ENCODE measurements at regions not wholly inside any gene's neighbourhood (a gene's known extent, or its start where the extent isn't known, plus 50 kb on each side); places are given as distances from the start of the nearest gene placed in this dataset.

GRCh38 chr5:136717917-136718316 lies 352.6 kb upstream of the TRPC7 start:
- TF ChIP-seq CTCF (IDR thresholded peaks at IDR 0.05) (no peak), YY1 (IDR thresholded peaks at IDR 0.05; ENCODE audit: low read depth) (no peak), TCF12 (IDR thresholded peaks at IDR 0.05) (no peak), EZH2phosphoT487 (IDR thresholded peaks at IDR 0.05; ENCODE audit: borderline replicate concordance, low read depth) (no peak), RXRA (IDR thresholded peaks at IDR 0.05; ENCODE audit: borderline replicate concordance, low read depth) (no peak), REST (IDR thresholded peaks at IDR 0.05; ENCODE audit: low read depth, low read length) (no peak), JUND (IDR thresholded peaks at IDR 0.05) (no peak)

All from SK-N-SH (cell line).